Ishikawa (cell line): ENCODE measurements at regions not wholly inside any gene's neighbourhood (a gene's known extent, or its start where the extent isn't known, plus 50 kb on each side); places are given as distances from the start of the nearest gene placed in this dataset.

Source experiments
- CEBPB ChIP-seq: IDR thresholded peaks from 2 replicates; pipeline ENCODE4 v1.6.1; 2012
- CREB1 ChIP-seq: IDR thresholded peaks from 2 replicates; pipeline ENCODE4 v1.6.1; 2012; ENCODE audit warnings: low read depth
- EGR1 ChIP-seq: IDR thresholded peaks from 2 replicates; pipeline ENCODE4 v1.6.1; 2012
- EP300 ChIP-seq: IDR thresholded peaks from 2 replicates; pipeline ENCODE4 v1.6.1; 2012; ENCODE audit warnings: borderline replicate concordance
- FOXM1 ChIP-seq: IDR thresholded peaks from 2 replicates; pipeline ENCODE4 v1.6.1; 2012; ENCODE audit warnings: low read depth, borderline replicate concordance
- NFIC ChIP-seq: IDR thresholded peaks from 2 replicates; pipeline ENCODE4 v1.6.1; 2012
- RAD21 ChIP-seq: IDR thresholded peaks from 2 replicates; pipeline ENCODE4 v1.6.1; 2012; ENCODE audit warnings: low read depth
- TAF1 ChIP-seq: IDR thresholded peaks from 2 replicates; pipeline ENCODE4 v1.6.1; 2012; ENCODE audit warnings: low read depth, mild to moderate bottlenecking
- TCF12 ChIP-seq: IDR thresholded peaks from 2 replicates; pipeline ENCODE4 v1.6.1; 2012; ENCODE audit warnings: low read depth
- TEAD4 ChIP-seq: IDR thresholded peaks from 2 replicates; pipeline ENCODE4 v1.6.1; 2012
- USF1 ChIP-seq: IDR thresholded peaks from 2 replicates; pipeline ENCODE4 v1.6.1; 2012
- YY1 ChIP-seq: IDR thresholded peaks from 2 replicates; pipeline ENCODE4 v1.6.1; 2012; ENCODE audit warnings: low read depth
- ZBTB7A ChIP-seq: IDR thresholded peaks from 2 replicates; pipeline ENCODE4 v1.6.1; 2012; ENCODE audit warnings: low read depth
- TF ChIP-seq, protein P1 (sequence below): IDR thresholded peaks from 2 replicates; pipeline ENCODE4 v1.6.1; 2012; ENCODE audit warnings: low read depth, mild to moderate bottlenecking
- TF ChIP-seq, protein P2 (sequence below): IDR thresholded peaks from 2 replicates; pipeline ENCODE4 v1.6.1; 2012

- TF ChIP-seq, protein P1, sequence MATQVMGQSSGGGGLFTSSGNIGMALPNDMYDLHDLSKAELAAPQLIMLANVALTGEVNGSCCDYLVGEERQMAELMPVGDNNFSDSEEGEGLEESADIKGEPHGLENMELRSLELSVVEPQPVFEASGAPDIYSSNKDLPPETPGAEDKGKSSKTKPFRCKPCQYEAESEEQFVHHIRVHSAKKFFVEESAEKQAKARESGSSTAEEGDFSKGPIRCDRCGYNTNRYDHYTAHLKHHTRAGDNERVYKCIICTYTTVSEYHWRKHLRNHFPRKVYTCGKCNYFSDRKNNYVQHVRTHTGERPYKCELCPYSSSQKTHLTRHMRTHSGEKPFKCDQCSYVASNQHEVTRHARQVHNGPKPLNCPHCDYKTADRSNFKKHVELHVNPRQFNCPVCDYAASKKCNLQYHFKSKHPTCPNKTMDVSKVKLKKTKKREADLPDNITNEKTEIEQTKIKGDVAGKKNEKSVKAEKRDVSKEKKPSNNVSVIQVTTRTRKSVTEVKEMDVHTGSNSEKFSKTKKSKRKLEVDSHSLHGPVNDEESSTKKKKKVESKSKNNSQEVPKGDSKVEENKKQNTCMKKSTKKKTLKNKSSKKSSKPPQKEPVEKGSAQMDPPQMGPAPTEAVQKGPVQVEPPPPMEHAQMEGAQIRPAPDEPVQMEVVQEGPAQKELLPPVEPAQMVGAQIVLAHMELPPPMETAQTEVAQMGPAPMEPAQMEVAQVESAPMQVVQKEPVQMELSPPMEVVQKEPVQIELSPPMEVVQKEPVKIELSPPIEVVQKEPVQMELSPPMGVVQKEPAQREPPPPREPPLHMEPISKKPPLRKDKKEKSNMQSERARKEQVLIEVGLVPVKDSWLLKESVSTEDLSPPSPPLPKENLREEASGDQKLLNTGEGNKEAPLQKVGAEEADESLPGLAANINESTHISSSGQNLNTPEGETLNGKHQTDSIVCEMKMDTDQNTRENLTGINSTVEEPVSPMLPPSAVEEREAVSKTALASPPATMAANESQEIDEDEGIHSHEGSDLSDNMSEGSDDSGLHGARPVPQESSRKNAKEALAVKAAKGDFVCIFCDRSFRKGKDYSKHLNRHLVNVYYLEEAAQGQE: no peak
- no peak for TF ChIP-seq YY1
- no peak for TF ChIP-seq TEAD4
- no peak for TF ChIP-seq TCF12
- TF ChIP-seq NFIC: no peak
- no peak for TF ChIP-seq ZBTB7A
- no peak for TF ChIP-seq USF1
- TF ChIP-seq RAD21: no peak
Observed at GRCh38 chr2:95700519-95700918, 108.7 kb downstream of the TRIM43 start.

DNA sequence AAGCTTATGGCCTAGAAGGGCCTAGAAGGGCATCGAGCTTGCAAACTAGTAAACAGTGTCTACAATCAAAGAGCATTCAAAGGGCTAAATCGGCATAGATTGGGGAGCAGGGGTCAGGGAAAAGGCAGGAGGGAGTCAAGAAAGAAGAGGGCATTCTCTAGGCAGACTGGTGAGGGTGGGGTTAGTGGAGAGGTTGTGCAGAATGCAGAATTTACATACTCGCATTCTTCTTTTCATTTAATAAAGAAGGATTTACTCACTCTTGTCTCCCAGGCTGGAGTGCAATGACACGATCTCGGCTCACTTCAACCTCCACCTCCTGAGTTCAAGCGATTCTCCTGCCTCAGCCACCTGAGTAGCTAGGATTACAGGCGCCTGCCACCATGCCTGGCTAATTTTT, 110.7 kb downstream of the TRIM43 start:
- TF ChIP-seq EP300: no peak
- no peak for TF ChIP-seq FOXM1
- no peak for TF ChIP-seq CREB1
- TF ChIP-seq ZBTB7A: no peak
- no peak for TF ChIP-seq CEBPB
- TF ChIP-seq YY1: no peak
- TF ChIP-seq, protein P2, sequence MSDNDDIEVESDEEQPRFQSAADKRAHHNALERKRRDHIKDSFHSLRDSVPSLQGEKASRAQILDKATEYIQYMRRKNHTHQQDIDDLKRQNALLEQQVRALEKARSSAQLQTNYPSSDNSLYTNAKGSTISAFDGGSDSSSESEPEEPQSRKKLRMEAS: no peak
- no peak for TF ChIP-seq RAD21
- TF ChIP-seq, protein P1: no peak
- TF ChIP-seq TAF1: no peak
- TF ChIP-seq USF1: no peak
- no peak for TF ChIP-seq TCF12
- no peak for TF ChIP-seq EGR1
- TF ChIP-seq NFIC: no peak

DNA sequence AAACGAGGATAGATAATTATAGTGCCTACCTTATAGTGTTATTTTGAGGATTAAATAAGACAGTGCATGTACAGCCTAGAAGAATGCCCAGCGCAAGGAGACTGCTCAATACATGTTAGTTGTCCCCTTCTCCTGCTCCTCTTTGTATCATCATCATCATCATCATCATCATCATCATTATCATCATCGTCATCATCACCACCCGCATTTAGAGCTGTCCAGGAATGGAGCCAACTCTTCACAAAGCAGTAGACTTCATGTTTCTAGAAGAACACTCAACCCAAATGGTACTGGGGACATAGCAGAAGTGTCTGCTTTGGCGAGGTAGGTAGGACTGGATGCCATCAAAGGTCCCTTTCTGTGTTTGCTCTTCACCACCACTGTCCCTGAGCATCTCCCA, 116.0 kb downstream of the TRIM43 start:
- TF ChIP-seq YY1 (no peak), NFIC (no peak), CEBPB (no peak), TCF12 (no peak), EP300 (no peak)

DNA sequence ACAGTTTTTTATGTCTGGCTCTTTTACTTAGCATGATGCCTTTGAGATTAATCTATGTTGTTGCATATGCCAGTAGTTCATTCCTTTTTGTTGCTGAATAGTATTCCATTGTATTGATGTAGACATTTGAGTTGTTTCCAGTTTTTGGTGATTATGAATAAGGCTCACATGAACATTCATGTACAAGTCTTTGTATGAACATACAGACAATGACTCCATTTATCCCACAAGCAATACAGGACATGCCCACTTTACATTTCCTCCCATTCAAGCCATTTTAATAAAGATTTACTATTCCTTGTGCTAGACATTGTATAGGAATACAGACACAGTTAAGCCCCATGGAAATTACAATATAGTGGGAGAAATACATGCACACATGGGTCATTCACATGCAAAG, 118.0 kb downstream of the TRIM43 start:
- TF ChIP-seq FOXM1 (no peak), EGR1 (no peak), CREB1 (no peak), YY1 (no peak), TCF12 (no peak), TEAD4 (no peak), EP300 (no peak), NFIC (no peak), CEBPB (no peak), USF1 (no peak), ZBTB7A (no peak), RAD21 (no peak), TAF1 (no peak)
- TF ChIP-seq, protein P1: no peak
- TF ChIP-seq, protein P2: no peak

GRCh38 chr2:95719473-95720060, 127.8 kb downstream of the TRIM43 start:
- TF ChIP-seq, protein P1: no peak
- no peak for TF ChIP-seq TCF12
- no peak for TF ChIP-seq TEAD4
- no peak for TF ChIP-seq ZBTB7A
- no peak for TF ChIP-seq EP300
- no peak for TF ChIP-seq RAD21
